Amniotic epithelial cell (primary cell): ENCODE measurements at regions not wholly inside any gene's neighbourhood (a gene's known extent, or its start where the extent isn't known, plus 50 kb on each side); places are given as distances from the start of the nearest gene placed in this dataset.

ENCODE experiments used
- DNase-seq: peaks from one replicate; pipeline ENCODE4 v3.0.0-alpha.2; 2010; ENCODE audit warnings: low read depth

- no peak for DNase-seq
These were observed 240.5 kb upstream of the CFAP20DC start for GRCh38 chr3:59290358-59290757.

GRCh38 chr3:59289831-59290230, 240.0 kb upstream of the CFAP20DC start:
- no peak for DNase-seq

- no peak for DNase-seq
These were observed 239.1 kb upstream of the CFAP20DC start for GRCh38 chr3:59288951-59289350.

GRCh38 chr3:59286791-59287531, 237.1 kb upstream of the CFAP20DC start:
- peak; percentile 71 for DNase-seq

GRCh38 chr3:59285560-59285959, 235.7 kb upstream of the CFAP20DC start:
- DNase-seq = no peak

GRCh38 chr3:59284926-59285325, 235.1 kb upstream of the CFAP20DC start:
- no peak for DNase-seq

- no peak for DNase-seq
These were observed 230.3 kb upstream of the CFAP20DC start for GRCh38 chr3:59280113-59280512.

GRCh38 chr3:59277816-59278215, 228.0 kb upstream of the CFAP20DC start:
- no peak for DNase-seq

GRCh38 chr3:59277201-59277600, 227.4 kb upstream of the CFAP20DC start:
- DNase-seq = peak; percentile 21

- DNase-seq = peak; percentile 72
These were observed 224.2 kb upstream of the CFAP20DC start for GRCh38 chr3:59273976-59274375.

- no peak for DNase-seq
These were observed 222.1 kb upstream of the CFAP20DC start for GRCh38 chr3:59271971-59272370.

- DNase-seq = no peak
These were observed 221.1 kb upstream of the CFAP20DC start for GRCh38 chr3:59270921-59271320.

- no peak for DNase-seq
These were observed 220.4 kb upstream of the CFAP20DC start for GRCh38 chr3:59270209-59270608.

GRCh38 chr3:59268170-59268569, 218.3 kb upstream of the CFAP20DC start:
- DNase-seq = peak; percentile 71

- no peak for DNase-seq
These were observed 217.2 kb upstream of the CFAP20DC start for GRCh38 chr3:59267021-59267420.

- peak; percentile 58 for DNase-seq
These were observed 216.7 kb upstream of the CFAP20DC start for GRCh38 chr3:59266551-59266950.

- no peak for DNase-seq
These were observed 215.7 kb upstream of the CFAP20DC start for GRCh38 chr3:59265566-59265965.

GRCh38 chr3:59264366-59264765, 214.5 kb upstream of the CFAP20DC start:
- DNase-seq = no peak

- no peak for DNase-seq
These were observed 213.3 kb upstream of the CFAP20DC start for GRCh38 chr3:59263152-59263551.

GRCh38 chr3:59262076-59262498, 212.3 kb upstream of the CFAP20DC start:
- no peak for DNase-seq

- DNase-seq = no peak
These were observed 211.2 kb upstream of the CFAP20DC start for GRCh38 chr3:59261009-59261408.

GRCh38 chr3:59258550-59259260, 208.9 kb upstream of the CFAP20DC start:
- DNase-seq = no peak

- peak; percentile 75 for DNase-seq
These were observed 207.7 kb upstream of the CFAP20DC start for GRCh38 chr3:59257506-59257905.

GRCh38 chr3:59256230-59256629, 206.4 kb upstream of the CFAP20DC start:
- no peak for DNase-seq
